ENCODE measurements at regions not wholly inside any gene's neighbourhood (a gene's known extent, or its start where the extent isn't known, plus 50 kb on each side); places are given as distances from the start of the nearest gene placed in this dataset.

- TF ChIP-seq, protein P1, sequence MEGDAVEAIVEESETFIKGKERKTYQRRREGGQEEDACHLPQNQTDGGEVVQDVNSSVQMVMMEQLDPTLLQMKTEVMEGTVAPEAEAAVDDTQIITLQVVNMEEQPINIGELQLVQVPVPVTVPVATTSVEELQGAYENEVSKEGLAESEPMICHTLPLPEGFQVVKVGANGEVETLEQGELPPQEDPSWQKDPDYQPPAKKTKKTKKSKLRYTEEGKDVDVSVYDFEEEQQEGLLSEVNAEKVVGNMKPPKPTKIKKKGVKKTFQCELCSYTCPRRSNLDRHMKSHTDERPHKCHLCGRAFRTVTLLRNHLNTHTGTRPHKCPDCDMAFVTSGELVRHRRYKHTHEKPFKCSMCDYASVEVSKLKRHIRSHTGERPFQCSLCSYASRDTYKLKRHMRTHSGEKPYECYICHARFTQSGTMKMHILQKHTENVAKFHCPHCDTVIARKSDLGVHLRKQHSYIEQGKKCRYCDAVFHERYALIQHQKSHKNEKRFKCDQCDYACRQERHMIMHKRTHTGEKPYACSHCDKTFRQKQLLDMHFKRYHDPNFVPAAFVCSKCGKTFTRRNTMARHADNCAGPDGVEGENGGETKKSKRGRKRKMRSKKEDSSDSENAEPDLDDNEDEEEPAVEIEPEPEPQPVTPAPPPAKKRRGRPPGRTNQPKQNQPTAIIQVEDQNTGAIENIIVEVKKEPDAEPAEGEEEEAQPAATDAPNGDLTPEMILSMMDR (IDR thresholded peaks at IDR 0.05; ENCODE audit: partially characterized antibody, unreplicated experiment), result no peak
- Mint-ChIP-seq H3K4me3 (ENCODE audit: unreplicated experiment) (no peak overlapping the region), H3K4me1 (ENCODE audit: low read depth, unreplicated experiment) (peaks cover 32% of the 10 kb centered on the region), H3K36me3 (ENCODE audit: unreplicated experiment) (peaks cover 4% of the 10 kb centered on the region), H3K9me3 (ENCODE audit: unreplicated experiment) (peaks cover 3% of the 10 kb centered on the region), H3K27ac (ENCODE audit: unreplicated experiment) (no peak overlapping the region), H3K27me3 (ENCODE audit: unreplicated experiment) (no peaks in the 10 kb centered on the region)
- no peak for DNase-seq
These were observed 461.4 kb upstream of the ONECUT1 start for GRCh38 chr15:53251523-53251922.

DNA sequence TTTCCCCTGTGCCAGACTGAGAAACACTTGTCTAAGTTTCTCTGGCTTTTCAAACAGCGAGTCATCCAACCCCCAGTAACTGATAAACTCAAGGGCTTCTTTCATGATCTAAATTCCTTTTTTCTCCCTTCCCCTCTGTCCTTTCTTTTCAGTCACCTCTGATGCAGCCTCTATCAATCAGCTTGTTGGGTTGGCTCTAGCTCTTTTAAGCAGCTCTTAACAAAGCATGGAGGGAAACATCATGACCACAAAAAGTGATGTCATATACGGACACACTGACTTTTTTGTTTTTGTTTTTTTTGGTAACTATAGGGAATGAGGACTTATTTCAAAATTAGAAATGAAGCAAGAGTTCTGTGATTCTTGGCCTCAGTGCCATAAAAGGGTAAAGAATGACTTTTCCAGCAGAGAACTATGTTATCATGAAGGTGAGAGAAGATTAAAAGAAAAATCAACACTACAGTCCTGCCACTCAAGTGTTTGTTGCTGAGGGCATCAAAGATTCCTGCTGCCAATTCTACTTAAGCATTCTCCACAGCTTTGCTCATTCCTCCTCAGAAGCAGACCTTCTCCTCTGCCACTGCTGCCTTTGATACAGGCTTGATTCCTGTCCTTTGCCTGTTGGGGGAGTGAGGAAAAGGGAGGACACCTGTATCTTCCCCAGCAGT lies 457.0 kb upstream of the ONECUT1 start:
- H3K9me3 Mint-ChIP-seq (ENCODE audit: unreplicated experiment), result peaks cover 4% of the 10 kb centered on the region
- H3K36me3 Mint-ChIP-seq (ENCODE audit: unreplicated experiment), result peaks cover 4% of the 10 kb centered on the region
- TF ChIP-seq, protein P1 (IDR thresholded peaks at IDR 0.05; ENCODE audit: partially characterized antibody, unreplicated experiment), result no peak
- H3K27me3 Mint-ChIP-seq (ENCODE audit: unreplicated experiment), result peaks cover 3% of the 10 kb centered on the region
- H3K4me1 Mint-ChIP-seq (ENCODE audit: low read depth, unreplicated experiment), result peaks cover 6% of the 10 kb centered on the region
- H3K4me3 Mint-ChIP-seq (ENCODE audit: unreplicated experiment), result no peak overlapping the region
- H3K27ac Mint-ChIP-seq (ENCODE audit: unreplicated experiment), result no peak overlapping the region
- DNase-seq, result no peak

DNA sequence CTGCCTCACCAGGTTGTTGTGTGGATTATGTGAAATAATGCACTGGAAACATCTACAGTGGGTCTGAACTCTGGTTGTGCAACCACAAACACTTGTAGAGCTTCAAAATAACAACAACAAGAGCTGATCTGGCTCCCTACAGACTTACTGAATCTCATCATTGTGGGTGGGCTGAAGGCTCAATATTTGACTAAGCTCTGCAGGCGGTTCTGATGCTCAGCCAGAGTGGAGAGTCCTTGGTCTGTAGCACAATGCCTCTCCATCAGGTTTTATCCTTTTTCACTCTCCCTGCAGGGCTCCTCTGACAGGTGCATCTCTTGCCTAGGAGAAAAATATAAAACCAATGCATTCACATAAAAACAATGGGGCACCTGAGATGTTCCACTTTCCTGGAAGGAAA lies 456.3 kb upstream of the ONECUT1 start:
- no peak overlapping the region for H3K4me3 Mint-ChIP-seq (ENCODE audit: unreplicated experiment)
- peaks cover 2% of the 10 kb centered on the region for H3K4me1 Mint-ChIP-seq (ENCODE audit: low read depth, unreplicated experiment)
- no peak overlapping the region for H3K27ac Mint-ChIP-seq (ENCODE audit: unreplicated experiment)
- DNase-seq, result no peak
- peaks cover 4% of the 10 kb centered on the region for H3K9me3 Mint-ChIP-seq (ENCODE audit: unreplicated experiment)
- H3K27me3 Mint-ChIP-seq (ENCODE audit: unreplicated experiment), result peaks cover 3% of the 10 kb centered on the region
- TF ChIP-seq, protein P1 (IDR thresholded peaks at IDR 0.05; ENCODE audit: partially characterized antibody, unreplicated experiment), result no peak
- peaks cover 4% of the 10 kb centered on the region for H3K36me3 Mint-ChIP-seq (ENCODE audit: unreplicated experiment)

- H3K4me3 Mint-ChIP-seq (ENCODE audit: unreplicated experiment), result no peak overlapping the region
- TF ChIP-seq, protein P1 (IDR thresholded peaks at IDR 0.05; ENCODE audit: partially characterized antibody, unreplicated experiment), result no peak
- H3K9me3 Mint-ChIP-seq (ENCODE audit: unreplicated experiment), result peaks cover 2% of the 10 kb centered on the region
- no peaks in the 10 kb centered on the region for H3K27me3 Mint-ChIP-seq (ENCODE audit: unreplicated experiment)
- DNase-seq, result no peak
- H3K4me1 Mint-ChIP-seq (ENCODE audit: low read depth, unreplicated experiment), result no peaks in the 10 kb centered on the region
- H3K36me3 Mint-ChIP-seq (ENCODE audit: unreplicated experiment), result no peaks in the 10 kb centered on the region
- H3K27ac Mint-ChIP-seq (ENCODE audit: unreplicated experiment), result no peak overlapping the region
These were observed 443.7 kb upstream of the ONECUT1 start for GRCh38 chr15:53233801-53234200.

- H3K4me3 Mint-ChIP-seq (ENCODE audit: unreplicated experiment), result no peak overlapping the region
- no peaks in the 10 kb centered on the region for H3K36me3 Mint-ChIP-seq (ENCODE audit: unreplicated experiment)
- peaks cover 2% of the 10 kb centered on the region for H3K9me3 Mint-ChIP-seq (ENCODE audit: unreplicated experiment)
- DNase-seq, result no peak
- no peaks in the 10 kb centered on the region for H3K27me3 Mint-ChIP-seq (ENCODE audit: unreplicated experiment)
- no peaks in the 10 kb centered on the region for H3K4me1 Mint-ChIP-seq (ENCODE audit: low read depth, unreplicated experiment)
- H3K27ac Mint-ChIP-seq (ENCODE audit: unreplicated experiment), result no peak overlapping the region
- TF ChIP-seq, protein P1 (IDR thresholded peaks at IDR 0.05; ENCODE audit: partially characterized antibody, unreplicated experiment), result no peak
These were observed 440.3 kb upstream of the ONECUT1 start for GRCh38 chr15:53230473-53230872.

All from glutamatergic neuron (in vitro differentiated cells).